GM12864 (cell line): ENCODE measurements at regions not wholly inside any gene's neighbourhood (a gene's known extent, or its start where the extent isn't known, plus 50 kb on each side); places are given as distances from the start of the nearest gene placed in this dataset.

ENCODE experiments used
- DNase-seq: peaks from one replicate; pipeline ENCODE4 v3.0.0-alpha.2; 2011; ENCODE audit warnings: low read depth
- H3K4me3 ChIP-seq: 2 replicates; pipeline ENCODE4 v1.5.1; 2011; ENCODE audit warnings: mild to moderate bottlenecking, low read depth, low read length, control low read depth
- CTCF ChIP-seq: IDR thresholded peaks from 2 replicates; pipeline ENCODE4 v1.5.1; 2011; ENCODE audit warnings: low read depth, mild to moderate bottlenecking, moderate library complexity, low read length, control low read depth, inconsistent platforms; ENCODE audit errors: missing control alignments

GRCh38 chr11:16604794-16605388, 133.6 kb upstream of the C11orf58 start:
- no peak for DNase-seq
- TF ChIP-seq CTCF, result no peak
- no peak overlapping the region for H3K4me3 ChIP-seq

GRCh38 chr11:16603890-16604793, 134.3 kb upstream of the C11orf58 start:
- H3K4me3 ChIP-seq, result no peak overlapping the region
- no peak for TF ChIP-seq CTCF
- no peak for DNase-seq

- no peak overlapping the region for H3K4me3 ChIP-seq
- no peak for DNase-seq
- TF ChIP-seq CTCF, result no peak
Measured at GRCh38 chr11:16603245-16603644, 135.2 kb upstream of the C11orf58 start.

- DNase-seq, result no peak
- no peak overlapping the region for H3K4me3 ChIP-seq
- TF ChIP-seq CTCF, result no peak
Measured at GRCh38 chr11:16598906-16599305, 139.5 kb upstream of the C11orf58 start.

GRCh38 chr11:16598032-16598431, 140.4 kb upstream of the C11orf58 start:
- TF ChIP-seq CTCF, result no peak
- no peak overlapping the region for H3K4me3 ChIP-seq
- DNase-seq, result no peak

GRCh38 chr11:16596231-16596630, 142.2 kb upstream of the C11orf58 start:
- TF ChIP-seq CTCF, result no peak
- no peak for DNase-seq
- H3K4me3 ChIP-seq, result no peak overlapping the region
